GM23338 (cell line): ENCODE measurements at regions not wholly inside any gene's neighbourhood (a gene's known extent, or its start where the extent isn't known, plus 50 kb on each side); places are given as distances from the start of the nearest gene placed in this dataset.

Experiments used
- ATAC-seq: fragments of 200-7000 bp; cut with Tn5 transposase; 3 replicates; pipeline ENCODE4 v1.9.1; 2020
- DNase-seq: peaks from one replicate; pipeline ENCODE4 v3.0.0-alpha.2; 2015; ENCODE audit warnings: low spot score
- H2AFZ ChIP-seq: fragments of 200-600 bp; sonication (generic); 2 replicates; pipeline ENCODE4 v1.8.0; 2016; ENCODE audit warnings: antibody characterized with exemption, mild to moderate bottlenecking, moderate library complexity
- H3F3A ChIP-seq: fragments of 200-600 bp; sonication (generic); replicated peaks from 2 replicates; pipeline ENCODE4 v1.8.0; 2017; ENCODE audit warnings: antibody characterized with exemption, mixed run types, low read depth
- H3K27ac ChIP-seq: fragments of 200-600 bp; sonication (generic); 2 replicates; pipeline ENCODE4 v1.6.1; 2016; ENCODE audit warnings: low read depth
- H3K27me3 ChIP-seq: fragments of 200-600 bp; sonication (generic); 2 replicates; pipeline ENCODE4 v1.8.0; 2016; ENCODE audit warnings: mild to moderate bottlenecking, mixed run types, moderate library complexity; ENCODE audit not compliant: insufficient read depth
- H3K36me3 ChIP-seq: fragments of 200-600 bp; sonication (generic); 2 replicates; pipeline ENCODE4 v1.8.0; 2016; ENCODE audit warnings: mild to moderate bottlenecking; ENCODE audit not compliant: insufficient read depth
- H3K4me1 ChIP-seq: fragments of 200-600 bp; sonication (generic); 2 replicates; pipeline ENCODE4 v1.8.0; 2016; ENCODE audit warnings: mild to moderate bottlenecking, moderate library complexity; ENCODE audit not compliant: insufficient read depth
- H3K4me2 ChIP-seq: fragments of 200-600 bp; sonication (generic); 2 replicates; pipeline ENCODE4 v1.7.1; 2017; ENCODE audit warnings: mixed run types
- H3K4me3 ChIP-seq: fragments of 200-600 bp; sonication (generic); 2 replicates; pipeline ENCODE4 v1.6.1; 2016; ENCODE audit warnings: mixed run types
- H3K79me2 ChIP-seq: fragments of 200-600 bp; sonication (generic); replicated peaks from 2 replicates; pipeline ENCODE4 v1.8.0; 2017; ENCODE audit warnings: mild to moderate bottlenecking; ENCODE audit not compliant: insufficient read depth
- H3K9me2 ChIP-seq: fragments of 200-600 bp; sonication (generic); 2 replicates; pipeline ENCODE4 v1.8.0; 2017; ENCODE audit not compliant: insufficient read depth
- H4K20me1 ChIP-seq: fragments of 200-600 bp; sonication (generic); replicated peaks from 2 replicates; pipeline ENCODE4 v1.8.0; 2017; ENCODE audit warnings: mild to moderate bottlenecking; ENCODE audit not compliant: insufficient read depth
- H3K27ac Mint-ChIP-seq: 2 replicates; pipeline ENCODE4 v1.8.0; 2020; ENCODE audit warnings: inconsistent platforms, mild to moderate bottlenecking, moderate library complexity, mixed read lengths
- H3K27me3 Mint-ChIP-seq: 3 replicates; pipeline ENCODE4 v1.8.0; 2022; ENCODE audit warnings: low read depth, mild to moderate bottlenecking, moderate library complexity, mixed read lengths, inconsistent platforms; ENCODE audit not compliant: insufficient read depth, poor library complexity
- H3K36me3 Mint-ChIP-seq: 3 replicates; pipeline ENCODE4 v1.8.0; 2021; ENCODE audit warnings: low read depth, mild to moderate bottlenecking, inconsistent platforms, moderate library complexity, mixed read lengths
- H3K4me1 Mint-ChIP-seq: 3 replicates; pipeline ENCODE4 v1.8.0; 2020; ENCODE audit warnings: mild to moderate bottlenecking, inconsistent platforms, mixed read lengths
- H3K4me3 Mint-ChIP-seq: 3 replicates; pipeline ENCODE4 v1.8.0; 2021; ENCODE audit warnings: moderate library complexity, mild to moderate bottlenecking, inconsistent platforms, mixed read lengths
- H3K9me3 Mint-ChIP-seq: 3 replicates; pipeline ENCODE4 v1.8.0; 2020; ENCODE audit warnings: moderate library complexity, mild to moderate bottlenecking, inconsistent platforms, mixed read lengths
- CREB1 ChIP-seq: fragments of 250-450 bp; sonication (Bioruptor Pico); IDR thresholded peaks from 2 replicates; pipeline ENCODE4 v1.5.0; 2020; ENCODE audit warnings: low read depth, mild to moderate bottlenecking, moderate library complexity
- EZH2 ChIP-seq: fragments of 200-600 bp; sonication (generic); IDR thresholded peaks from one replicate; pipeline ENCODE4 v1.8.0; 2017; ENCODE audit warnings: antibody characterized with exemption, mild to moderate bottlenecking, low read depth; ENCODE audit not compliant: unreplicated experiment
- JUNB ChIP-seq: IDR thresholded peaks from one replicate; pipeline ENCODE4 v1.6.1; 2016; ENCODE audit warnings: antibody characterized with exemption; ENCODE audit not compliant: unreplicated experiment
- NANOG ChIP-seq: IDR thresholded peaks from 2 replicates; pipeline ENCODE4 v1.6.1; 2016; ENCODE audit warnings: antibody characterized with exemption, borderline replicate concordance
- POLR2AphosphoS5 ChIP-seq: IDR thresholded peaks from 2 replicates; pipeline ENCODE4 v1.6.1; 2016; ENCODE audit warnings: antibody characterized with exemption, low read depth
- ZNF331 ChIP-seq: fragments of 250-450 bp; sonication (Bioruptor Pico); IDR thresholded peaks from 2 replicates; pipeline ENCODE4 v1.5.0; 2020; ENCODE audit warnings: low read depth, mild to moderate bottlenecking, moderate library complexity
- TF ChIP-seq, protein P1 (sequence below): IDR thresholded peaks from 2 replicates; pipeline ENCODE4 v1.6.1; 2016; ENCODE audit warnings: antibody characterized with exemption
- TF ChIP-seq, protein P2 (sequence below), 2 experiments: fragments of 200-600 bp in 1 of 2; sonication (generic) in 1 of 2; conservative IDR thresholded peaks; 2 replicates each; pipeline versions ENCODE4 v1.5.1 to v1.6.1; 2016 to 2017; ENCODE audit warnings: antibody characterized with exemption in 2 of 2, low read depth in 2 of 2, mild to moderate bottlenecking in 2 of 2, moderate library complexity in 1 of 2
- TF ChIP-seq, protein P3 (sequence below): fragments of 250-450 bp; sonication (Bioruptor Pico); IDR thresholded peaks from 2 replicates; pipeline ENCODE4 v1.5.0; 2020; ENCODE audit warnings: mild to moderate bottlenecking, moderate library complexity
- TF ChIP-seq, protein P4 (sequence below): IDR thresholded peaks from one replicate; pipeline ENCODE4 v1.6.1; 2018; ENCODE audit warnings: antibody characterized with exemption; ENCODE audit not compliant: unreplicated experiment

DNA sequence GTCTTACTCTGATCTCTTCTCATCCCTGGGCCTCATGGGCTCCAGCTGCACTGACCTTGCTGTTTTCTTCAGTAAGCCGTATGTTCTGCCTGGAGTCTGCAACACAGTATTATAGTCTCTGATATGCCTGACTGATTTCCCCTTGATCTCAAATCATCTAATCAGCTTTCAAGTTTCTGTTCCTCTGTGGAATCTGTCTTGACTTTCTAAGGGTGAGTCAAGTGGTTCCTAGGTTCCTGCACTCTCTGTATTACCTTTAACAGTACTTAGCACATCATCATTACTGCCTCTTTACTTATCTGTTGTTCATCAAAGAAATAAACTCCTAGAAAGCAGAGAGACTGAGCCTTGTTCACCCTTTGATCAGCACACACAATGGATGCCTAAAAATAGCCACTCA is 350.7 kb downstream of the LMO7 start:
- ATAC-seq (no peak), DNase-seq (no peak)
- H3K4me3 Mint-ChIP-seq = no peak overlapping the region
- Histone ChIP-seq H3K4me2 (no peak overlapping the region), H3K27me3 (no peaks in the 10 kb centered on the region), H3F3A (no peaks in the 10 kb centered on the region), H3K27ac (no peak overlapping the region), H3K79me2 (no peaks in the 10 kb centered on the region), H3K36me3 (no peaks in the 10 kb centered on the region), H3K4me1 (no peaks in the 10 kb centered on the region), H3K9me2 (peaks cover 3% of the 10 kb centered on the region; the same call in 1 of the 2 replicates), H4K20me1 (no peaks in the 10 kb centered on the region), H3K4me3 (no peak overlapping the region), H2AFZ (no peak overlapping the region)
- H3K4me1 Mint-ChIP-seq = no peaks in the 10 kb centered on the region
- TF ChIP-seq POLR2AphosphoS5 (no peak), NANOG (no peak), CREB1 (CRISPR knock-in tag) (no peak), EZH2 (no peak)
- TF ChIP-seq, protein P1, sequence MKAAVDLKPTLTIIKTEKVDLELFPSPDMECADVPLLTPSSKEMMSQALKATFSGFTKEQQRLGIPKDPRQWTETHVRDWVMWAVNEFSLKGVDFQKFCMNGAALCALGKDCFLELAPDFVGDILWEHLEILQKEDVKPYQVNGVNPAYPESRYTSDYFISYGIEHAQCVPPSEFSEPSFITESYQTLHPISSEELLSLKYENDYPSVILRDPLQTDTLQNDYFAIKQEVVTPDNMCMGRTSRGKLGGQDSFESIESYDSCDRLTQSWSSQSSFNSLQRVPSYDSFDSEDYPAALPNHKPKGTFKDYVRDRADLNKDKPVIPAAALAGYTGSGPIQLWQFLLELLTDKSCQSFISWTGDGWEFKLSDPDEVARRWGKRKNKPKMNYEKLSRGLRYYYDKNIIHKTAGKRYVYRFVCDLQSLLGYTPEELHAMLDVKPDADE = no peak
- TF ChIP-seq, protein P2, sequence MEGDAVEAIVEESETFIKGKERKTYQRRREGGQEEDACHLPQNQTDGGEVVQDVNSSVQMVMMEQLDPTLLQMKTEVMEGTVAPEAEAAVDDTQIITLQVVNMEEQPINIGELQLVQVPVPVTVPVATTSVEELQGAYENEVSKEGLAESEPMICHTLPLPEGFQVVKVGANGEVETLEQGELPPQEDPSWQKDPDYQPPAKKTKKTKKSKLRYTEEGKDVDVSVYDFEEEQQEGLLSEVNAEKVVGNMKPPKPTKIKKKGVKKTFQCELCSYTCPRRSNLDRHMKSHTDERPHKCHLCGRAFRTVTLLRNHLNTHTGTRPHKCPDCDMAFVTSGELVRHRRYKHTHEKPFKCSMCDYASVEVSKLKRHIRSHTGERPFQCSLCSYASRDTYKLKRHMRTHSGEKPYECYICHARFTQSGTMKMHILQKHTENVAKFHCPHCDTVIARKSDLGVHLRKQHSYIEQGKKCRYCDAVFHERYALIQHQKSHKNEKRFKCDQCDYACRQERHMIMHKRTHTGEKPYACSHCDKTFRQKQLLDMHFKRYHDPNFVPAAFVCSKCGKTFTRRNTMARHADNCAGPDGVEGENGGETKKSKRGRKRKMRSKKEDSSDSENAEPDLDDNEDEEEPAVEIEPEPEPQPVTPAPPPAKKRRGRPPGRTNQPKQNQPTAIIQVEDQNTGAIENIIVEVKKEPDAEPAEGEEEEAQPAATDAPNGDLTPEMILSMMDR (conservative IDR thresholded peaks at IDR 0.05; ENCODE audit: low read depth in 2 of 2) = no peak
- no peak overlapping the region for H3K27ac Mint-ChIP-seq
- no peaks in the 10 kb centered on the region for H3K27me3 Mint-ChIP-seq
- H3K36me3 Mint-ChIP-seq = no peaks in the 10 kb centered on the region
- no peaks in the 10 kb centered on the region for H3K9me3 Mint-ChIP-seq

DNA sequence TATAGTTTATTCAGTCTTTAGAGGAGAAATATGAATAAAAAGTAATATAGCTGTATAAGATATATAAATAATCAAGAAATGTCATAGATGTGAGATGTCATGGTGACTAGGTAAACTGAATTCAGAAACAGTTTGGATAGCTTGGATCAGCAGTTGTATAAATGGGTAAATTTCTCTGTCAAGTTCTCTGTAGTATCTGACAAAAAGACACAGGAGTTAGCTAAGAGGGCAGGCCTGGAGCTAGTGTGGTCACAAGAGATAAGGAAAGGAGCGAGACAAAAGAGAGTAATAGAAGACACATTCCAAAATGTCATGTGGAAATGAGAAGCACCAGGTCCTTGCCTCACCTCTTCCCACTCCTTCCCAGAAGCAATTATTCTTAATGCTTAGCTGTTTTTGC is 349.0 kb downstream of the LMO7 start:
- no peaks in the 10 kb centered on the region for H3K27me3 ChIP-seq
- no peak overlapping the region for H3K27ac ChIP-seq
- H3K4me1 Mint-ChIP-seq = no peaks in the 10 kb centered on the region
- DNase-seq (no peak), ATAC-seq (no peak)
- H4K20me1 ChIP-seq = no peaks in the 10 kb centered on the region
- no peaks in the 10 kb centered on the region for H3K4me1 ChIP-seq
- peaks cover 3% of the 10 kb centered on the region; the same call in 1 of the 2 replicates for H3K9me2 ChIP-seq
- no peaks in the 10 kb centered on the region for H3K9me3 Mint-ChIP-seq
- no peaks in the 10 kb centered on the region for H3K79me2 ChIP-seq
- H3K36me3 Mint-ChIP-seq = no peaks in the 10 kb centered on the region
- no peaks in the 10 kb centered on the region for H3K36me3 ChIP-seq
- no peak overlapping the region; the same call in 1 of the 2 replicates for H3K27ac Mint-ChIP-seq
- H3K4me2 ChIP-seq = no peak overlapping the region
- H2AFZ ChIP-seq = no peak overlapping the region
- no peak overlapping the region for H3K4me3 ChIP-seq
- H3K27me3 Mint-ChIP-seq = no peaks in the 10 kb centered on the region
- no peaks in the 10 kb centered on the region for H3F3A ChIP-seq
- H3K4me3 Mint-ChIP-seq = no peak overlapping the region
- TF ChIP-seq POLR2AphosphoS5 = no peak
- no peak for TF ChIP-seq JUNB
- TF ChIP-seq, protein P3, sequence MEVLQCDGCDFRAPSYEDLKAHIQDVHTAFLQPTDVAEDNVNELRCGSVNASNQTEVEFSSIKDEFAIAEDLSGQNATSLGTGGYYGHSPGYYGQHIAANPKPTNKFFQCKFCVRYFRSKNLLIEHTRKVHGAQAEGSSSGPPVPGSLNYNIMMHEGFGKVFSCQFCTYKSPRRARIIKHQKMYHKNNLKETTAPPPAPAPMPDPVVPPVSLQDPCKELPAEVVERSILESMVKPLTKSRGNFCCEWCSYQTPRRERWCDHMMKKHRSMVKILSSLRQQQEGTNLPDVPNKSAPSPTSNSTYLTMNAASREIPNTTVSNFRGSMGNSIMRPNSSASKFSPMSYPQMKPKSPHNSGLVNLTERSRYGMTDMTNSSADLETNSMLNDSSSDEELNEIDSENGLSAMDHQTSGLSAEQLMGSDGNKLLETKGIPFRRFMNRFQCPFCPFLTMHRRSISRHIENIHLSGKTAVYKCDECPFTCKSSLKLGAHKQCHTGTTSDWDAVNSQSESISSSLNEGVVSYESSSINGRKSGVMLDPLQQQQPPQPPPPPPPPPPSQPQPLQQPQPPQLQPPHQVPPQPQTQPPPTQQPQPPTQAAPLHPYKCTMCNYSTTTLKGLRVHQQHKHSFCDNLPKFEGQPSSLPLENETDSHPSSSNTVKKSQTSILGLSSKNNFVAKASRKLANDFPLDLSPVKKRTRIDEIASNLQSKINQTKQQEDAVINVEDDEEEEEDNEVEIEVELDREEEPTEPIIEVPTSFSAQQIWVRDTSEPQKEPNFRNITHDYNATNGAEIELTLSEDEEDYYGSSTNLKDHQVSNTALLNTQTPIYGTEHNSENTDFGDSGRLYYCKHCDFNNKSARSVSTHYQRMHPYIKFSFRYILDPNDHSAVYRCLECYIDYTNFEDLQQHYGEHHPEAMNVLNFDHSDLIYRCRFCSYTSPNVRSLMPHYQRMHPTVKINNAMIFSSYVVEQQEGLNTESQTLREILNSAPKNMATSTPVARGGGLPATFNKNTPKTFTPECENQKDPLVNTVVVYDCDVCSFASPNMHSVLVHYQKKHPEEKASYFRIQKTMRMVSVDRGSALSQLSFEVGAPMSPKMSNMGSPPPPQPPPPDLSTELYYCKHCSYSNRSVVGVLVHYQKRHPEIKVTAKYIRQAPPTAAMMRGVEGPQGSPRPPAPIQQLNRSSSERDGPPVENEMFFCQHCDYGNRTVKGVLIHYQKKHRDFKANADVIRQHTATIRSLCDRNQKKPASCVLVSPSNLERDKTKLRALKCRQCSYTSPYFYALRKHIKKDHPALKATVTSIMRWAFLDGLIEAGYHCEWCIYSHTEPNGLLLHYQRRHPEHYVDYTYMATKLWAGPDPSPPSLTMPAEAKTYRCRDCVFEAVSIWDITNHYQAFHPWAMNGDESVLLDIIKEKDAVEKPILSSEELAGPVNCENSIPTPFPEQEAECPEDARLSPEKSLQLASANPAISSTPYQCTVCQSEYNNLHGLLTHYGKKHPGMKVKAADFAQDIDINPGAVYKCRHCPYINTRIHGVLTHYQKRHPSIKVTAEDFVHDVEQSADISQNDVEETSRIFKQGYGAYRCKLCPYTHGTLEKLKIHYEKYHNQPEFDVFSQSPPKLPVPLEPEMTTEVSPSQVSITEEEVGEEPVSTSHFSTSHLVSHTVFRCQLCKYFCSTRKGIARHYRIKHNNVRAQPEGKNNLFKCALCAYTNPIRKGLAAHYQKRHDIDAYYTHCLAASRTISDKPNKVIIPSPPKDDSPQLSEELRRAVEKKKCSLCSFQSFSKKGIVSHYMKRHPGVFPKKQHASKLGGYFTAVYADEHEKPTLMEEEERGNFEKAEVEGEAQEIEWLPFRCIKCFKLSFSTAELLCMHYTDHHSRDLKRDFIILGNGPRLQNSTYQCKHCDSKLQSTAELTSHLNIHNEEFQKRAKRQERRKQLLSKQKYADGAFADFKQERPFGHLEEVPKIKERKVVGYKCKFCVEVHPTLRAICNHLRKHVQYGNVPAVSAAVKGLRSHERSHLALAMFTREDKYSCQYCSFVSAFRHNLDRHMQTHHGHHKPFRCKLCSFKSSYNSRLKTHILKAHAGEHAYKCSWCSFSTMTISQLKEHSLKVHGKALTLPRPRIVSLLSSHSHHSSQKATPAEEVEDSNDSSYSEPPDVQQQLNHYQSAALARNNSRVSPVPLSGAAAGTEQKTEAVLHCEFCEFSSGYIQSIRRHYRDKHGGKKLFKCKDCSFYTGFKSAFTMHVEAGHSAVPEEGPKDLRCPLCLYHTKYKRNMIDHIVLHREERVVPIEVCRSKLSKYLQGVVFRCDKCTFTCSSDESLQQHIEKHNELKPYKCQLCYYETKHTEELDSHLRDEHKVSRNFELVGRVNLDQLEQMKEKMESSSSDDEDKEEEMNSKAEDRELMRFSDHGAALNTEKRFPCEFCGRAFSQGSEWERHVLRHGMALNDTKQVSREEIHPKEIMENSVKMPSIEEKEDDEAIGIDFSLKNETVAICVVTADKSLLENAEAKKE (CRISPR knock-in tag) = no peak
- no peak for TF ChIP-seq ZNF331 (CRISPR knock-in tag)
- TF ChIP-seq, protein P4, sequence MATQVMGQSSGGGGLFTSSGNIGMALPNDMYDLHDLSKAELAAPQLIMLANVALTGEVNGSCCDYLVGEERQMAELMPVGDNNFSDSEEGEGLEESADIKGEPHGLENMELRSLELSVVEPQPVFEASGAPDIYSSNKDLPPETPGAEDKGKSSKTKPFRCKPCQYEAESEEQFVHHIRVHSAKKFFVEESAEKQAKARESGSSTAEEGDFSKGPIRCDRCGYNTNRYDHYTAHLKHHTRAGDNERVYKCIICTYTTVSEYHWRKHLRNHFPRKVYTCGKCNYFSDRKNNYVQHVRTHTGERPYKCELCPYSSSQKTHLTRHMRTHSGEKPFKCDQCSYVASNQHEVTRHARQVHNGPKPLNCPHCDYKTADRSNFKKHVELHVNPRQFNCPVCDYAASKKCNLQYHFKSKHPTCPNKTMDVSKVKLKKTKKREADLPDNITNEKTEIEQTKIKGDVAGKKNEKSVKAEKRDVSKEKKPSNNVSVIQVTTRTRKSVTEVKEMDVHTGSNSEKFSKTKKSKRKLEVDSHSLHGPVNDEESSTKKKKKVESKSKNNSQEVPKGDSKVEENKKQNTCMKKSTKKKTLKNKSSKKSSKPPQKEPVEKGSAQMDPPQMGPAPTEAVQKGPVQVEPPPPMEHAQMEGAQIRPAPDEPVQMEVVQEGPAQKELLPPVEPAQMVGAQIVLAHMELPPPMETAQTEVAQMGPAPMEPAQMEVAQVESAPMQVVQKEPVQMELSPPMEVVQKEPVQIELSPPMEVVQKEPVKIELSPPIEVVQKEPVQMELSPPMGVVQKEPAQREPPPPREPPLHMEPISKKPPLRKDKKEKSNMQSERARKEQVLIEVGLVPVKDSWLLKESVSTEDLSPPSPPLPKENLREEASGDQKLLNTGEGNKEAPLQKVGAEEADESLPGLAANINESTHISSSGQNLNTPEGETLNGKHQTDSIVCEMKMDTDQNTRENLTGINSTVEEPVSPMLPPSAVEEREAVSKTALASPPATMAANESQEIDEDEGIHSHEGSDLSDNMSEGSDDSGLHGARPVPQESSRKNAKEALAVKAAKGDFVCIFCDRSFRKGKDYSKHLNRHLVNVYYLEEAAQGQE = no peak
